H1 (cell line): ENCODE measurements at regions not wholly inside any gene's neighbourhood (a gene's known extent, or its start where the extent isn't known, plus 50 kb on each side); places are given as distances from the start of the nearest gene placed in this dataset.

Source experiments
- CTCF ChIA-PET: fragments of 300-600 bp; sonication (Branson Sonifier 250); formaldehyde crosslinking; loops from one replicate; lab custom pipeline; 2021; ENCODE audit not compliant: partially characterized antibody; lab: Charles Lee
- POLR2A ChIA-PET: fragments of 300-600 bp; sonication (Branson Sonifier 250); formaldehyde crosslinking; loops from one replicate; lab custom pipeline; 2021; ENCODE audit warnings: inconsistent platforms; ENCODE audit not compliant: partially characterized antibody; lab: Charles Lee
- DNase-seq, 2 experiments: peaks; one replicate each; pipeline versions ENCODE4 v3.0.0 to v3.0.0-alpha.2; 2010 to 2022; ENCODE audit warnings: low spot score in 2 of 2, low read depth in 1 of 2, mixed read lengths in 1 of 2
- FAIRE-seq: peaks from 2 replicates; lab custom pipeline; 2011; peaks lifted over from hg19 to GRCh38; lab: Jason Lieb, UNC
- H2AFZ ChIP-seq: 2 replicates; pipeline ENCODE4 v1.8.1; 2012; ENCODE audit warnings: low read length, inconsistent platforms
- H2AK5ac ChIP-seq: 2 replicates; pipeline ENCODE4 v1.6.1; 2013; ENCODE audit warnings: low read depth, low read length
- H2BK120ac ChIP-seq: replicated peaks from 2 replicates; pipeline ENCODE3; 2013; ENCODE audit warnings: low read depth, low read length, inconsistent platforms
- H2BK12ac ChIP-seq: 2 replicates; pipeline ENCODE4 v1.6.1; 2013; ENCODE audit warnings: low read depth, low read length
- H2BK15ac ChIP-seq: 2 replicates; pipeline ENCODE4 v1.6.1; 2013; ENCODE audit warnings: low read length
- H2BK20ac ChIP-seq: 2 replicates; pipeline ENCODE4 v1.6.1; 2013; ENCODE audit warnings: low read length
- H2BK5ac ChIP-seq: 2 replicates; pipeline ENCODE4 v1.6.1; 2013; ENCODE audit warnings: low read depth, low read length
- H3K14ac ChIP-seq: 2 replicates; pipeline ENCODE4 v1.6.1; 2013; ENCODE audit warnings: inconsistent platforms; ENCODE audit not compliant: insufficient read length
- H3K18ac ChIP-seq: 2 replicates; pipeline ENCODE4 v1.6.1; 2013; ENCODE audit warnings: low read length; ENCODE audit errors: extremely low read depth
- H3K23ac ChIP-seq: 2 replicates; pipeline ENCODE4 v1.6.1; 2013; ENCODE audit warnings: inconsistent platforms; ENCODE audit not compliant: insufficient read length
- H3K23me2 ChIP-seq: 2 replicates; pipeline ENCODE4 v1.6.1; 2013; ENCODE audit warnings: low read depth, low read length
- H3K27ac ChIP-seq: 2 replicates; pipeline ENCODE4 v1.6.1; 2011; ENCODE audit warnings: low read depth, low read length, inconsistent platforms
- H3K27me3 ChIP-seq, 4 experiments: replicated peaks in 1 of 4; 1 replicate in 1 of 4; 2 replicates in 3 of 4; pipeline versions ENCODE4 v1.6.1 to v1.8.1; 2011 to 2013; ENCODE audit warnings: low read length in 3 of 4, mild to moderate bottlenecking in 3 of 4, inconsistent platforms in 2 of 4, mixed read lengths in 2 of 4, moderate library complexity in 1 of 4; ENCODE audit not compliant: control insufficient read depth in 3 of 4, insufficient read depth in 3 of 4; ENCODE audit errors: extremely low read depth in 1 of 4
- H3K36me3 ChIP-seq, 4 experiments: 2 replicates each; pipeline versions ENCODE4 v1.6.1 to v1.8.1; 2011 to 2013; ENCODE audit warnings: mild to moderate bottlenecking in 4 of 4, low read length in 3 of 4, moderate library complexity in 2 of 4, control low read depth in 1 of 4, inconsistent platforms in 1 of 4; ENCODE audit not compliant: insufficient read depth in 4 of 4, control insufficient read depth in 2 of 4
- H3K4ac ChIP-seq: replicated peaks from 2 replicates; pipeline ENCODE3; 2013; ENCODE audit warnings: low read length, low read depth, mixed read lengths, inconsistent platforms; ENCODE audit not compliant: insufficient read length
- H3K4me1 ChIP-seq, 4 experiments: replicated peaks in 1 of 4; 1 replicate in 1 of 4; 2 replicates in 3 of 4; pipeline versions ENCODE4 v1.6.1 to v1.8.1; 2011 to 2013; ENCODE audit warnings: low read length in 3 of 4, inconsistent platforms in 2 of 4, mixed read lengths in 1 of 4; ENCODE audit not compliant: insufficient read depth in 4 of 4, control insufficient read depth in 3 of 4
- H3K4me2 ChIP-seq, 2 experiments: 2 replicates each; pipeline versions ENCODE4 v1.6.1 to v1.8.1; 2011 to 2013; ENCODE audit warnings: low read depth in 2 of 2, low read length in 2 of 2, control low read depth in 1 of 2, inconsistent platforms in 1 of 2, mild to moderate bottlenecking in 1 of 2; ENCODE audit not compliant: insufficient read depth in 1 of 2
- H3K4me3 ChIP-seq, 4 experiments: fragments of 200-600, 300-600 bp in 1 of 4; sonication (generic), shearing (Covaris generic), sonication (Bioruptor Twin) in 1 of 4; 2 replicates each; pipeline versions ENCODE4 v1.5.1 to v1.8.1; 2011 to 2016; ENCODE audit warnings: low read length in 4 of 4, low read depth in 3 of 4, control low read depth in 2 of 4, inconsistent platforms in 2 of 4, mild to moderate bottlenecking in 2 of 4, mixed read lengths in 1 of 4, moderate library complexity in 1 of 4; ENCODE audit not compliant: insufficient read depth in 2 of 4; ENCODE audit errors: extremely low read depth in 1 of 4
- H3K56ac ChIP-seq: replicated peaks from 2 replicates; pipeline ENCODE3; 2013; ENCODE audit warnings: low read depth, mild to moderate bottlenecking, mixed read lengths, low read length, inconsistent platforms; ENCODE audit not compliant: insufficient read length
- H3K79me1 ChIP-seq: 2 replicates; pipeline ENCODE4 v1.6.1; 2013; ENCODE audit warnings: low read depth, low read length, control low read depth
- H3K79me2 ChIP-seq, 2 experiments: 2 replicates each; pipeline versions ENCODE4 v1.6.1 to v1.8.1; 2012 to 2013; ENCODE audit warnings: low read length in 2 of 2, mild to moderate bottlenecking in 2 of 2, inconsistent platforms in 1 of 2; ENCODE audit not compliant: insufficient read depth in 2 of 2, control insufficient read depth in 1 of 2
- H3K9ac ChIP-seq, 4 experiments: replicated peaks in 1 of 4; 1 replicate in 1 of 4; 2 replicates in 3 of 4; pipeline versions ENCODE4 v1.6.1 to v1.8.1; 2011 to 2013; ENCODE audit warnings: low read depth in 3 of 4, low read length in 3 of 4, control low read depth in 2 of 4, mild to moderate bottlenecking in 2 of 4, moderate library complexity in 2 of 4, inconsistent platforms in 1 of 4; ENCODE audit errors: extremely low read depth in 1 of 4
- H3K9me3 ChIP-seq, 2 experiments: 2 replicates each; pipeline versions ENCODE4 v1.6.1 to v1.8.1; 2012 to 2013; ENCODE audit warnings: mild to moderate bottlenecking in 2 of 2, moderate library complexity in 2 of 2, control low read depth in 1 of 2, inconsistent platforms in 1 of 2, low read depth in 1 of 2, low read length in 1 of 2, mixed read lengths in 1 of 2; ENCODE audit not compliant: insufficient read depth in 2 of 2
- H4K20me1 ChIP-seq, 2 experiments: replicated peaks in 1 of 2; 2 replicates each; pipeline versions ENCODE3 to v1.8.1; 2011 to 2013; ENCODE audit warnings: inconsistent platforms in 2 of 2, low read length in 2 of 2, mild to moderate bottlenecking in 1 of 2; ENCODE audit not compliant: insufficient read depth in 2 of 2, control insufficient read depth in 1 of 2
- H4K5ac ChIP-seq: 2 replicates; pipeline ENCODE4 v1.6.1; 2013; ENCODE audit warnings: low read length, low read depth, mixed read lengths, inconsistent platforms; ENCODE audit not compliant: insufficient read length
- H4K8ac ChIP-seq: 2 replicates; pipeline ENCODE4 v1.8.0; 2013; ENCODE audit warnings: mild to moderate bottlenecking, moderate library complexity, low read length, inconsistent platforms; ENCODE audit not compliant: insufficient read depth; ENCODE audit errors: extremely low read depth
- H4K91ac ChIP-seq: replicated peaks from 2 replicates; pipeline ENCODE3; 2013; ENCODE audit warnings: low read length, mixed read lengths, inconsistent platforms; ENCODE audit not compliant: insufficient read length
- EP300 ChIP-seq, 2 experiments: IDR thresholded peaks; 1 replicate in 1 of 2; 2 replicates in 1 of 2; pipeline ENCODE4 v1.6.1; 2011 to 2012; ENCODE audit warnings: low read depth in 2 of 2, low read length in 2 of 2, mild to moderate bottlenecking in 2 of 2, borderline replicate concordance in 1 of 2, inconsistent platforms in 1 of 2, moderate library complexity in 1 of 2
- KDM4A ChIP-seq: IDR thresholded peaks from one replicate; pipeline ENCODE4 v1.7.1; 2012; ENCODE audit warnings: low read depth, mild to moderate bottlenecking, moderate library complexity, low read length, inconsistent platforms; ENCODE audit not compliant: severe bottlenecking
- KDM5A ChIP-seq: fragments of 200-600 bp; IDR thresholded peaks from 2 replicates; pipeline ENCODE4 v1.7.1; 2012; ENCODE audit warnings: mild to moderate bottlenecking, low read length, inconsistent platforms, mixed read lengths
- NRF1 ChIP-seq: IDR thresholded peaks from 2 replicates; pipeline ENCODE4 v1.6.1; 2011; ENCODE audit warnings: mild to moderate bottlenecking, low read depth, low read length, improper control_type of control experiment
- POU5F1 ChIP-seq: IDR thresholded peaks from 2 replicates; pipeline ENCODE4 v1.6.1; 2011; ENCODE audit warnings: low read depth, mild to moderate bottlenecking, low read length, moderate library complexity
- RXRA ChIP-seq: IDR thresholded peaks from 2 replicates; pipeline ENCODE4 v1.6.1; 2011; ENCODE audit warnings: low read depth, mild to moderate bottlenecking, low read length, moderate library complexity; ENCODE audit not compliant: insufficient read depth
- SIRT6 ChIP-seq: IDR thresholded peaks from one replicate; pipeline ENCODE4 v1.7.1; 2012; ENCODE audit warnings: low read length, inconsistent platforms
- SRF ChIP-seq: IDR thresholded peaks from 2 replicates; pipeline ENCODE4 v1.6.1; 2011; ENCODE audit warnings: mild to moderate bottlenecking, low read depth, low read length, moderate library complexity
- TAF7 ChIP-seq: optimal IDR thresholded peaks from 2 replicates; pipeline ENCODE3; 2011; ENCODE audit warnings: low read depth, mild to moderate bottlenecking, inconsistent platforms, low read length, moderate library complexity, borderline replicate concordance
- TCF12 ChIP-seq: IDR thresholded peaks from 2 replicates; pipeline ENCODE4 v1.6.1; 2011; ENCODE audit warnings: low read depth, mild to moderate bottlenecking, low read length
- YY1 ChIP-seq: IDR thresholded peaks from 2 replicates; pipeline ENCODE4 v1.6.1; 2011; ENCODE audit warnings: low read depth, mild to moderate bottlenecking, low read length
- WGBS, 2 experiments: shearing (Covaris generic) in 1 of 2; methylation state at CpG; one replicate each; pipeline versions ENCODE4 v1.1.6 to v1.1.7; 2013 to 2015; ENCODE audit warnings: low lambda C conversion rate in 2 of 2, mixed read lengths in 2 of 2, inconsistent platforms in 1 of 2, low coverage in 1 of 2, missing lambda C conversion rate in 1 of 2; ENCODE audit not compliant: insufficient replicate concordance in 2 of 2, insufficient coverage in 1 of 2, insufficient read length in 1 of 2; ENCODE audit errors: extremely low coverage in 1 of 2, missing lambda C conversion rate in 1 of 2; 5-methylcytosine and 5-hydroxymethylcytosine counted together
- TF ChIP-seq, protein P1 (sequence below): IDR thresholded peaks from 2 replicates; pipeline ENCODE4 v1.6.1; 2011; ENCODE audit warnings: low read depth, mild to moderate bottlenecking, low read length; ENCODE audit not compliant: insufficient read depth

DNA sequence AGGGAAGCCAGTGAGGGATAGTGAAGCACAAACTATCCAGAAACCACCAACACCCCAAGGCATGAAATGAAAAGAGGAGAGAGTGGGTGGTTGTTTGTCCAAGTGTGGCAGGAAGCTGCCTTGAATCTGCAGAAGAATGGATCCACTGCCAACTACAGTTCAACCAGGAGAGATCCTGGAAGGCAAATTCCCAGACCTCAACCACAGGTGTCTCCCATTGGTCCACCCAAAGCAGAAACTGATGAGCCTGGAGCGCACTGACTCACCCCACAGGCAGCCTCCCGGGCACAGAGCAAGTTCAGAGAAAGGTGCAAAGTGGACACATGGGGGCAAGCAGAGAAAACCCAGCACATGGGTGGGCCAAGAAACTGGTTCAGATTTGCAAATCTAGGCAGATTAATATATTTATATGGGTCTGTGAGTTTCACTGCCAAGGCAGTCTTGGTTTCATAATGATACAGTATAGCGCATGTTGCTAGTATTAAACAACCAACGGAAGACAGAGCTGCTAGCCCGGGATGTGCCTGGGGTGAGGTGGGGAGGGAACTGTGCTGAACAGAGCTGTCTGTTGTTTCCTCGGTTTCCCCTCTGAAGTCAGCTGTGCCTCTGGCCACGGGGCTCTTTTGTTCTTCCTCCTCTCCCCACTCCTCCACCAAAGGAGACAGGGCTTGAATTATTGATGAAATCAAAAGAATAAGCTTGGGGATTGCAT is 416.2 kb upstream of the CCDC196 start:
- no peak overlapping the region for H2BK12ac ChIP-seq
- no peak for DNase-seq
- H3K9ac ChIP-seq = no peak overlapping the region
- no peak overlapping the region for H3K18ac ChIP-seq
- no peak overlapping the region for H4K91ac ChIP-seq
- H3K79me1 ChIP-seq = no peaks in the 10 kb centered on the region
- no peak overlapping the region for H3K4ac ChIP-seq
- ChIA-PET CTCF (interaction anchor here (0.5 to 3.6 kb wide), 28 partner anchors 10 to 1843 kb away, joined by 3 to 56 read pairs (median 4); no protein-coding TSS in a partner anchor), POLR2A (no interaction called here)
- H3K23me2 ChIP-seq = no peaks in the 10 kb centered on the region
- H2BK15ac ChIP-seq = no peak overlapping the region
- no peak overlapping the region for H3K56ac ChIP-seq
- H2BK5ac ChIP-seq = no peak overlapping the region
- no peak overlapping the region for H3K4me2 ChIP-seq
- no peaks in the 10 kb centered on the region for H3K4me1 ChIP-seq
- H3K9me3 ChIP-seq = no peaks in the 10 kb centered on the region
- no peak overlapping the region for H2BK20ac ChIP-seq
- WGBS, 2 experiments = 90% methylated on average over 5 of the region's 7 CpGs; no CpG with 5 or more reads in 1 of the 2 experiments
- no peak overlapping the region for H3K23ac ChIP-seq
- no peak for FAIRE-seq
- no peak overlapping the region for H4K8ac ChIP-seq
- no peak overlapping the region for H2AK5ac ChIP-seq
- no peaks in the 10 kb centered on the region for H4K20me1 ChIP-seq
- H4K5ac ChIP-seq = no peak overlapping the region
- H3K79me2 ChIP-seq = no peaks in the 10 kb centered on the region
- no peak overlapping the region for H2BK120ac ChIP-seq
- peak overlapping the region; percentile 97; the same call in 1 of the 2 replicates for H2AFZ ChIP-seq
- H3K36me3 ChIP-seq = no peaks in the 10 kb centered on the region
- no peak overlapping the region for H3K27ac ChIP-seq
- no peak overlapping the region for H3K4me3 ChIP-seq
- H3K27me3 ChIP-seq = no peaks in the 10 kb centered on the region
- no peak overlapping the region for H3K14ac ChIP-seq
- TF ChIP-seq SIRT6 (no peak), EP300 (IDR thresholded peaks at IDR 0.05; ENCODE audit: borderline replicate concordance in 1 of 2, low read depth in 2 of 2, low read length in 2 of 2) (no peak), RXRA (no peak), TAF7 (no peak), YY1 (no peak), KDM4A (no peak), KDM5A (no peak), TCF12 (no peak), NRF1 (no peak), POU5F1 (no peak), SRF (no peak)
- TF ChIP-seq, protein P1, sequence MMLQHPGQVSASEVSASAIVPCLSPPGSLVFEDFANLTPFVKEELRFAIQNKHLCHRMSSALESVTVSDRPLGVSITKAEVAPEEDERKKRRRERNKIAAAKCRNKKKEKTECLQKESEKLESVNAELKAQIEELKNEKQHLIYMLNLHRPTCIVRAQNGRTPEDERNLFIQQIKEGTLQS = no peak
